ENCODE measurements at regions not wholly inside any gene's neighbourhood (a gene's known extent, or its start where the extent isn't known, plus 50 kb on each side); places are given as distances from the start of the nearest gene placed in this dataset.
"Not testable (repeated sequence)": the region's sequence is repeated elsewhere in the genome, so short reads cannot be mapped to it uniquely, and the experiment has no call there.

- Mint-ChIP-seq H3K36me3 (no peaks in the 10 kb centered on the region), H3K4me3 (no peak overlapping the region), H3K27me3 (peaks cover 0 to 5% (median 0%) of the 10 kb centered on the region in 3 donors), H3K4me1 (no peaks in the 10 kb centered on the region), H3K9me3 (peaks cover 0 to 2% (median 0%) of the 10 kb centered on the region in 7 donors), H3K27ac (no peak overlapping the region)
- no peak for DNase-seq
- ATAC-seq (ENCODE audit: low read depth in 2 of 2), result no peak
These were observed 222.3 kb upstream of the KIF2A start for GRCh38 chr5:62083661-62084060.

- ATAC-seq (ENCODE audit: low read depth in 2 of 2) (no peak), DNase-seq (no peak)
- H3K9me3 Mint-ChIP-seq, result peaks cover 0 to 2% (median 0%) of the 10 kb centered on the region in 7 donors
- peaks cover 0 to 3% (median 0%) of the 10 kb centered on the region in 3 donors for H3K27me3 Mint-ChIP-seq
- H3K4me3 Mint-ChIP-seq, result no peak overlapping the region
- no peaks in the 10 kb centered on the region for H3K4me1 Mint-ChIP-seq
- H3K36me3 Mint-ChIP-seq, result no peaks in the 10 kb centered on the region
- H3K27ac Mint-ChIP-seq, result no peak overlapping the region
These were observed 221.6 kb upstream of the KIF2A start for GRCh38 chr5:62084391-62084790.

GRCh38 chr5:62090953-62091352, 215.1 kb upstream of the KIF2A start:
- H3K4me3 Mint-ChIP-seq, result no peak overlapping the region
- DNase-seq, result no peak
- H3K36me3 Mint-ChIP-seq, result no peaks in the 10 kb centered on the region
- H3K4me1 Mint-ChIP-seq, result peaks cover 4 to 6% (median 4%) of the 10 kb centered on the region in 3 donors
- peaks cover 0 to 6% (median 0%) of the 10 kb centered on the region in 7 donors for H3K9me3 Mint-ChIP-seq
- no peak overlapping the region for H3K27ac Mint-ChIP-seq
- ATAC-seq (ENCODE audit: low read depth in 2 of 2), result no peak
- H3K27me3 Mint-ChIP-seq, result peaks cover 0 to 5% (median 5%) of the 10 kb centered on the region in 3 donors

GRCh38 chr5:62093411-62093810, 212.6 kb upstream of the KIF2A start:
- peak overlapping the region in 1 of 8 donors; percentile 60 for H3K4me3 Mint-ChIP-seq
- DNase-seq, result no peak
- no peak for ATAC-seq (ENCODE audit: low read depth in 2 of 2)
- H3K9me3 Mint-ChIP-seq, result peaks cover 0 to 6% (median 0%) of the 10 kb centered on the region in 7 donors
- no peak overlapping the region for H3K27ac Mint-ChIP-seq
- peaks cover 0 to 5% (median 5%) of the 10 kb centered on the region in 3 donors for H3K27me3 Mint-ChIP-seq
- H3K36me3 Mint-ChIP-seq, result no peaks in the 10 kb centered on the region
- H3K4me1 Mint-ChIP-seq, result peaks cover 4 to 6% (median 4%) of the 10 kb centered on the region in 3 donors

GRCh38 chr5:62093976-62094375, 212.0 kb upstream of the KIF2A start:
- H3K36me3 Mint-ChIP-seq, result no peaks in the 10 kb centered on the region
- no peak for ATAC-seq (ENCODE audit: low read depth in 2 of 2)
- no peak for DNase-seq
- peak overlapping the region in 5 of 8 donors; percentile 27 to 64 (median 48) for H3K4me3 Mint-ChIP-seq
- peaks cover 0 to 6% (median under 1%) of the 10 kb centered on the region in 7 donors for H3K9me3 Mint-ChIP-seq
- peaks cover 4 to 6% (median 4%) of the 10 kb centered on the region in 3 donors for H3K4me1 Mint-ChIP-seq
- peaks cover 0 to 8% (median 5%) of the 10 kb centered on the region in 3 donors for H3K27me3 Mint-ChIP-seq
- peak overlapping the region in 1 of 6 donors; percentile 77 for H3K27ac Mint-ChIP-seq

- H3K27me3 Mint-ChIP-seq, result peaks cover 4 to 8% (median 7%) of the 10 kb centered on the region in 3 donors
- H3K36me3 Mint-ChIP-seq, result no peaks in the 10 kb centered on the region
- H3K4me3 Mint-ChIP-seq, result no peak overlapping the region
- H3K9me3 Mint-ChIP-seq, result peaks cover 0 to 6% (median 3%) of the 10 kb centered on the region in 7 donors
- H3K4me1 Mint-ChIP-seq, result peaks cover 4 to 6% (median 4%) of the 10 kb centered on the region in 3 donors
- ATAC-seq (ENCODE audit: low read depth in 2 of 2) (no peak), DNase-seq (no peak)
- H3K27ac Mint-ChIP-seq, result no peak overlapping the region
These were observed 208.6 kb upstream of the KIF2A start for GRCh38 chr5:62097361-62097760.

GRCh38 chr5:62100201-62100600, 205.8 kb upstream of the KIF2A start:
- DNase-seq, result no peak
- Mint-ChIP-seq H3K27ac (no peak overlapping the region), H3K9me3 (peaks cover 0 to 13% (median 5%) of the 10 kb centered on the region in 7 donors), H3K27me3 (peaks cover 4 to 8% (median 5%) of the 10 kb centered on the region in 3 donors), H3K36me3 (no peaks in the 10 kb centered on the region), H3K4me3 (no peak overlapping the region), H3K4me1 (no peaks in the 10 kb centered on the region)
- ATAC-seq (ENCODE audit: low read depth in 2 of 2), result no peak

GRCh38 chr5:62103863-62104262, 202.1 kb upstream of the KIF2A start:
- H3K9me3 Mint-ChIP-seq; H3K4me1 Mint-ChIP-seq; DNase-seq; H3K27me3 Mint-ChIP-seq; ATAC-seq (ENCODE audit: low read depth in 2 of 2); H3K27ac Mint-ChIP-seq; H3K36me3 Mint-ChIP-seq; H3K4me3 Mint-ChIP-seq: not testable (repeated sequence)

GRCh38 chr5:62111428-62111827, 194.6 kb upstream of the KIF2A start:
- ATAC-seq (ENCODE audit: low read depth in 2 of 2), result no peak
- Mint-ChIP-seq H3K9me3 (peaks cover 0 to 3% (median 0%) of the 10 kb centered on the region in 7 donors), H3K27ac (no peak overlapping the region), H3K27me3 (peaks cover 0 to 2% (median 0%) of the 10 kb centered on the region in 3 donors), H3K36me3 (no peaks in the 10 kb centered on the region), H3K4me1 (no peaks in the 10 kb centered on the region), H3K4me3 (no peak overlapping the region)
- DNase-seq, result no peak

GRCh38 chr5:62112689-62113228, 193.2 kb upstream of the KIF2A start:
- Mint-ChIP-seq H3K36me3 (no peaks in the 10 kb centered on the region), H3K4me1 (no peaks in the 10 kb centered on the region), H3K4me3 (no peak overlapping the region), H3K9me3 (no peaks in the 10 kb centered on the region), H3K27ac (no peak overlapping the region), H3K27me3 (peaks cover 0 to 5% (median 0%) of the 10 kb centered on the region in 3 donors)
- ATAC-seq (ENCODE audit: low read depth in 2 of 2) (no peak), DNase-seq (no peak)

GRCh38 chr5:62115014-62115413, 191.0 kb upstream of the KIF2A start:
- H3K36me3 Mint-ChIP-seq, result no peaks in the 10 kb centered on the region
- DNase-seq (no peak), ATAC-seq (ENCODE audit: low read depth in 2 of 2) (no peak)
- H3K4me3 Mint-ChIP-seq, result no peak overlapping the region
- peaks cover 0 to 9% (median 4%) of the 10 kb centered on the region in 3 donors for H3K27me3 Mint-ChIP-seq
- H3K9me3 Mint-ChIP-seq, result peaks cover 0 to 3% (median 0%) of the 10 kb centered on the region in 7 donors
- H3K4me1 Mint-ChIP-seq, result no peaks in the 10 kb centered on the region
- H3K27ac Mint-ChIP-seq, result no peak overlapping the region

GRCh38 chr5:62124266-62124665, 181.7 kb upstream of the KIF2A start:
- H3K27ac Mint-ChIP-seq, result no peak overlapping the region
- no peak for ATAC-seq (ENCODE audit: low read depth in 2 of 2)
- no peak overlapping the region for H3K4me3 Mint-ChIP-seq
- no peak for DNase-seq
- peaks cover 0 to 19% (median 5%) of the 10 kb centered on the region in 3 donors for H3K27me3 Mint-ChIP-seq
- peaks cover 0 to 3% (median 0%) of the 10 kb centered on the region in 3 donors for H3K4me1 Mint-ChIP-seq
- H3K9me3 Mint-ChIP-seq, result peaks cover 0 to 6% (median 2%) of the 10 kb centered on the region in 7 donors
- no peaks in the 10 kb centered on the region for H3K36me3 Mint-ChIP-seq

GRCh38 chr5:62126090-62126489, 179.9 kb upstream of the KIF2A start:
- no peaks in the 10 kb centered on the region for H3K36me3 Mint-ChIP-seq
- no peak for ATAC-seq (ENCODE audit: low read depth in 2 of 2)
- no peaks in the 10 kb centered on the region for H3K9me3 Mint-ChIP-seq
- H3K4me1 Mint-ChIP-seq, result peaks cover 0 to 3% (median 0%) of the 10 kb centered on the region in 3 donors
- peaks cover 0 to 10% (median 5%) of the 10 kb centered on the region in 3 donors for H3K27me3 Mint-ChIP-seq
- no peak overlapping the region for H3K4me3 Mint-ChIP-seq
- DNase-seq, result no peak
- H3K27ac Mint-ChIP-seq, result no peak overlapping the region

- DNase-seq, result no peak
- H3K4me3 Mint-ChIP-seq, result no peak overlapping the region
- peaks cover 0 to 3% (median 0%) of the 10 kb centered on the region in 3 donors for H3K4me1 Mint-ChIP-seq
- H3K36me3 Mint-ChIP-seq, result no peaks in the 10 kb centered on the region
- no peaks in the 10 kb centered on the region for H3K9me3 Mint-ChIP-seq
- H3K27me3 Mint-ChIP-seq, result peaks cover 5 to 15% (median 5%) of the 10 kb centered on the region in 3 donors
- ATAC-seq (ENCODE audit: low read depth in 2 of 2), result no peak
- no peak overlapping the region for H3K27ac Mint-ChIP-seq
These were observed 178.8 kb upstream of the KIF2A start for GRCh38 chr5:62127098-62127736.

Data from naive B cell (primary cell).